ENCODE measurements at regions not wholly inside any gene's neighbourhood (a gene's known extent, or its start where the extent isn't known, plus 50 kb on each side); places are given as distances from the start of the nearest gene placed in this dataset.

- Histone ChIP-seq H3K9me3 (no peaks in the 10 kb centered on the region), H3K4me1 (peaks cover 0 to 7% (median 2%) of the 10 kb centered on the region in 4 donors), H3K36me3 (no peaks in the 10 kb centered on the region), H3K4me3 (no peak overlapping the region), H3K27me3 (no peaks in the 10 kb centered on the region), H3K27ac (no peak overlapping the region)
- WGBS, 2 donors = 80 to 84% methylated on average over 1 of the region's 1 CpG
- TF ChIP-seq EP300 (IDR thresholded peaks at IDR 0.05) (no peak), POLR2A (IDR thresholded peaks at IDR 0.05) (no peak), CTCF (IDR thresholded peaks at IDR 0.05) (no peak), POLR2AphosphoS5 (IDR thresholded peaks at IDR 0.05) (no peak)
- intact Hi-C loops (cut with DNase I) = no loop called here
- no peak for DNase-seq
Measured at GRCh38 chr2:12363569-12363968, 353.2 kb upstream of the TRIB2 start.

GRCh38 chr2:12369566-12369965, 347.2 kb upstream of the TRIB2 start:
- intact Hi-C loops (cut with DNase I) = no loop called here
- WGBS, 2 donors = 92 to 94% methylated on average over 3 of the region's 3 CpGs
- Histone ChIP-seq H3K4me1 (peaks cover 0 to 7% (median 3%) of the 10 kb centered on the region in 4 donors), H3K9me3 (no peaks in the 10 kb centered on the region), H3K4me3 (no peak overlapping the region), H3K36me3 (no peaks in the 10 kb centered on the region), H3K27me3 (no peaks in the 10 kb centered on the region), H3K27ac (no peak overlapping the region)
- no peak for TF ChIP-seq POLR2AphosphoS5 (IDR thresholded peaks at IDR 0.05)
- no peak for TF ChIP-seq POLR2A (IDR thresholded peaks at IDR 0.05)
- TF ChIP-seq CTCF (IDR thresholded peaks at IDR 0.05) = no peak
- no peak for TF ChIP-seq EP300 (IDR thresholded peaks at IDR 0.05)
- no peak for DNase-seq

GRCh38 chr2:12376025-12376424, 340.7 kb upstream of the TRIB2 start:
- TF ChIP-seq EP300 (IDR thresholded peaks at IDR 0.05) (no peak), POLR2AphosphoS5 (IDR thresholded peaks at IDR 0.05) (no peak), POLR2A (IDR thresholded peaks at IDR 0.05) (no peak), CTCF (IDR thresholded peaks at IDR 0.05) (no peak)
- H3K27me3 ChIP-seq = no peaks in the 10 kb centered on the region
- 96 to 100% methylated on average over 1 of the region's 1 CpG for WGBS, 2 donors
- DNase-seq = no peak
- no peaks in the 10 kb centered on the region for H3K4me1 ChIP-seq
- intact Hi-C loops (cut with DNase I) = no loop called here
- H3K9me3 ChIP-seq = no peaks in the 10 kb centered on the region
- no peaks in the 10 kb centered on the region for H3K36me3 ChIP-seq
- H3K27ac ChIP-seq = no peak overlapping the region
- no peak overlapping the region for H3K4me3 ChIP-seq

- intact Hi-C loops (cut with DNase I) = no loop called here
- Histone ChIP-seq H3K4me1 (no peaks in the 10 kb centered on the region), H3K27me3 (no peaks in the 10 kb centered on the region), H3K36me3 (no peaks in the 10 kb centered on the region), H3K27ac (no peak overlapping the region), H3K9me3 (no peaks in the 10 kb centered on the region), H3K4me3 (no peak overlapping the region)
- DNase-seq = no peak
- 90 to 91% methylated on average over 1 of the region's 1 CpG for WGBS, 2 donors
- no peak for TF ChIP-seq POLR2A (IDR thresholded peaks at IDR 0.05)
- no peak for TF ChIP-seq EP300 (IDR thresholded peaks at IDR 0.05)
- no peak for TF ChIP-seq CTCF (IDR thresholded peaks at IDR 0.05)
- TF ChIP-seq POLR2AphosphoS5 (IDR thresholded peaks at IDR 0.05) = no peak
Measured at GRCh38 chr2:12379143-12379542, 337.6 kb upstream of the TRIB2 start.

- no peak overlapping the region for H3K4me3 ChIP-seq
- TF ChIP-seq POLR2AphosphoS5 (IDR thresholded peaks at IDR 0.05) = no peak
- no peak for TF ChIP-seq CTCF (IDR thresholded peaks at IDR 0.05)
- TF ChIP-seq POLR2A (IDR thresholded peaks at IDR 0.05) = no peak
- no peak for TF ChIP-seq EP300 (IDR thresholded peaks at IDR 0.05)
- no peaks in the 10 kb centered on the region for H3K36me3 ChIP-seq
- no peaks in the 10 kb centered on the region for H3K4me1 ChIP-seq
- DNase-seq = no peak
- no peaks in the 10 kb centered on the region for H3K9me3 ChIP-seq
- H3K27ac ChIP-seq = no peak overlapping the region
- intact Hi-C loops (cut with DNase I) = no loop called here
- H3K27me3 ChIP-seq = no peaks in the 10 kb centered on the region
- 84 to 86% methylated on average over 2 of the region's 2 CpGs for WGBS, 2 donors
Measured at GRCh38 chr2:12381543-12382325, 335.0 kb upstream of the TRIB2 start.
